HG02763 (cell line): ENCODE measurements at regions not wholly inside any gene's neighbourhood (a gene's known extent, or its start where the extent isn't known, plus 50 kb on each side); places are given as distances from the start of the nearest gene placed in this dataset.

Experiments used
- ATAC-seq: cut with Tn5 transposase; IDR thresholded peaks from one replicate; pipeline ENCODE4 v1.9.1; 2021; ENCODE audit warnings: mild to moderate bottlenecking, moderate library complexity; ENCODE audit not compliant: unreplicated experiment

DNA sequence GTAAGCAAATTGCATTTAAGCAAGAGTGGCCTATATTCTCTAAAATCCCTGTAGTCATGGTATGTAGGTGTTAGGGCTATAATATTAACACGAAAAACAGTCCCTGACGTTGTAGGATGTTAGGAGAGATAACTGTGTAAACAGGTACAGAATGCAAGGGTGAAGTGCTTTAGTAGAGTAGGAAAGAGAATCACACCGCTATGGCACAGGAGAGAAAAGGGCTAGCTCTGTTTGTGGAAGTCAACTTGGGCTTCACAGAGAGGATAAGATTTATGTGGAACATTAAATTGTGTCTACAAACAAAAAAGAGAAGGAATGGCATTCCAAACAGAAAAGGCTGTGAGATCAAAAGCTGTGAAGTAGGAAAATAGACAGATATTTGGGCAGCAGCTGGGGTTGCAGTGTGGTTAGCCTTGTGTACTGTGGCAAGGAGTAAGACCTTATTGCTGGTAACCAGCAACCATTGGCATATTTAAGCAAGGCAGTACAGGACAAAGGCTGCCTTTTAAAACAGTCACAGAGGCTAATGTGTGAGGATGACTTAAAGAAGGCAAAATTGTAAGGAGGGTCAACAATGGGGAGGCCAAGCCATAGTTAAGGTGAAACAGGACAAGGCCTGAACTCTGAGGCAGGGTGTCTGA lies 337.5 kb upstream of the ADAMTSL1 start:
- ATAC-seq = no peak

- ATAC-seq = no peak
Measured at GRCh38 chr9:18137815-18138214, 336.1 kb upstream of the ADAMTSL1 start.

DNA sequence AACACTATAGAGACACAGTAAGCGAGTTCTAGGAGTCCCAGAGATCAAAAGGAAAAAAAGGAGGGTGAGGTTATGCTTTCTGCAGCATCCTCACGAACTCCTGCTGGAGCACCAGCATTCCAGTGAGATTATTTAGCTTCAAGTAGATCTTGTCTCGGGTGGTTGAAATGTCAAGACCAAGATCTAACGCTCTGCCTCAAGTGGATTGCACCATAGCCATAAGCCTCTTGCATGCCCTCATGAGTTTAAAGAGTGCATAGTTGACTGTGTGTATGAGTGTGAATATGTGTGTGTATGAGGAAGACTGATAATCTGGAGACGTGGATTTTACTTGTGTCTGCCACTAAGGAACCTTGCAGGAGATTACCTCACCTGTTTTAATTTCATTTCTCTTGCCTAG lies 335.3 kb upstream of the ADAMTSL1 start:
- ATAC-seq = no peak

- no peak for ATAC-seq
Measured at GRCh38 chr9:18141681-18142080, 332.3 kb upstream of the ADAMTSL1 start.

- no peak for ATAC-seq
Measured at GRCh38 chr9:18143073-18143745, 330.7 kb upstream of the ADAMTSL1 start.

DNA sequence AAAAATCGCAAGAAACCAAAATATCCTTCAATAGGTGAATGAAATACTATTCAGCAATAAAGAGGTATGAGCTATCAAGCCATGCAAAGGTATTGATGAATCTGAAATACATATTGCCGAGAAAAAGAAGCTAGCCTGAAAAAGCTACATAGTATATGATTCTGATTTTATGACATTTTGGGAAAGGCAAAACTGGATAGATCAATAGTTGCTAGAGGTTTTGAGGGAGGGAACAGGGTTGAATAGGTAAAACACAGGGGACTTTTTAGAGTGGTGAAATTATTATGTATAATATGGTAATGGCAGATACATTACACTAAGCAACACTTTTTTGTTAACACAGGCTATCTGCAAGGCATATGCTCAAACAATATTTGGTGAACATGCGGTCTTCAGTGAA lies 327.6 kb upstream of the ADAMTSL1 start:
- no peak for ATAC-seq

DNA sequence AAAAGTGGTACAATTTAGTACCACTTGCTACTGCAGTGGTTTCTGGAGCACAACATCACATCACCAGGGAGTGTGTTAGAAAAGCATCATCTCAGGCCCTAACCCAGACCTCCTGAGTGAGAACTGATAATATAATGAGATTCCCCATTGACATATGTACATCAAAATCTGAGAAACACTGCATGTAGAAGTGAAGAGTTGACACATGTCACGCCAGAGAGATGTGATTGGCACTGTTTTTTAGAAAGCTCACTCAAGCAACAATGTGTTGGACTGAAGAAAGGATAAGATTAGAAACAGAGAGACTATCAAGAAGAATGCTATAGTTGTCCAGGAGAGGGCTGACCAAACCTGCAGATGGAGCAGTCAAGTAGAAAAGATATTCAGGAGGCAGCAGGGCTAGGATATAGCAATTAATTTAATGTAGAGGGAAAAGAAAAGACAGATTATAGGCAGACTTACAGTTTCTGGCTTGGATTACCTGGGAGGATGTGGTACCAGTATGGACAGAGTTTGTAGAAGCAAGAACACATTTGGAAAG lies 324.4 kb upstream of the ADAMTSL1 start:
- no peak for ATAC-seq

DNA sequence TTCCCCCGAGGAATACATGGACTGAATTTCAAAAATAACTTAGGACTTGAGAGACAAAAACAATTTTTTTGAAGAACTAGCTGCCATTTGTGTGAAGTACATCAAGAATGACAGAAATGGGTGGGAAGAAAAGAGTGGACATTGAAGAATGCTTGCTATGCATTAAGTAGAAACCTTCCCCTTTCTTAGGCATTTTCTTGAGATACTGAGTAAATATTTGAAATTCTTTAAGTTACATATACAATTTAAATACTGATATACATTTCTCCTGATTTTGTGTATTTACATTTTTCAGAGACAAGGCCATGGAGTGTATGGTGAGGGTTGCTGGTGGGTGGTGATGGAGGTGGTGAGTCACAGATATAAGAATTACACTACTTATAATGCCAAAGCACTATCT lies 319.3 kb upstream of the ADAMTSL1 start:
- ATAC-seq = no peak

DNA sequence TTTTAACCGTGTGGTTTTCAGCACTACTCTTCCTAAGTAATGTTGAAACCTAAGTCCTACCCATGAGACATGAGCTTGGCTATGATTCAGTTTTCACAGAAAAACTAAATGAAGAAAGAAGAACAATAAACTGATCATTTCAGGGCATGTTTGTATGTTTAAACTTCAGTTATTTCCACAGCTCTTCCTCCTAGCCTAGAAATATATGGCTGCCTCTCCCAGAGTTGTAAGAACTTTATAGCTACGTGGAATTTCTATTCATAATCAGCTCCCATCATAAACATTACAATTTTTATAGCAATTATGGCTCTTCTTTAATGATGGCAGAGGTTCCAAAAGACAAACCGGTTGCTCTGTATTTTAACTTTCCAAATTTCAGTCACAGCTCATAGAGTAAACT lies 314.7 kb upstream of the ADAMTSL1 start:
- ATAC-seq = no peak

GRCh38 chr9:18163146-18163545 lies 310.8 kb upstream of the ADAMTSL1 start:
- no peak for ATAC-seq

DNA sequence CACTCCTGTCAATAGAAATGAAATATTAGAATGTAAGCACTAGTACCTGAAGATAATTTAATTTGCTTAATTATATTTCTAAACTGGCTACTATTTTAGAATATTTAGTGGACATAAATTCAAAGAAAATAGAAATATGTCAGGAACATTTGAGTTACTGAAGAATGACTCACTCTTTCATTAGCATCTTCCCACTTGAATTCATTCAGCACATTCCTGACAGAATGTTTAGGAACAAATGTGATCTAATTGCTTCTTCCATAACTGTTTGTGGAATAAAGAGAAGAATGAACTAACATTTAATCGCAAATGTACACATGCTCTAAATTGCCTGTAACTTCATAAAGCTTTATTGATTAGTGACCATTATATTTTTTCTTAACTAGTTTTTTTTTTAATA lies 306.2 kb upstream of the ADAMTSL1 start:
- ATAC-seq = no peak

DNA sequence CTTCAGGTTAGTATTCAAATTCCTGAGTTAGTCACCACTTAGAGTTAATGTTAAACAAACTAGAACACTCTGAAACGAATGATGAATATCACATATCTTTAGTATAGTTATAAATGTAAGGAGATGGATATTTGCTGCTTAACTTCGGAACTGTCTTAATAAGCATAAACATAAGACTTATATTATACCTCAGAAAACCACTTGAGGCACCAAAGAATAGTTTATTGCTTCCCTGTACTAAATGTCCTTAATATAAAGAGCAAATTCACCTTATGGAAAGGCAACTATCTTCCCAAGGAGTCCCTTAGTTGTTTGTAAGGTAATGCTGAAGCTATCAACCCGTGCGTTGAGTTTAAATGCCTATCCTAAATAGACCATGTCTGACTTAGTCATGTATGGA lies 300.0 kb upstream of the ADAMTSL1 start:
- no peak for ATAC-seq

GRCh38 chr9:18182636-18183035 lies 291.3 kb upstream of the ADAMTSL1 start:
- no peak for ATAC-seq

GRCh38 chr9:18183974-18184373 lies 290.0 kb upstream of the ADAMTSL1 start:
- no peak for ATAC-seq

- no peak for ATAC-seq
Measured at GRCh38 chr9:18184401-18184800, 289.6 kb upstream of the ADAMTSL1 start.

DNA sequence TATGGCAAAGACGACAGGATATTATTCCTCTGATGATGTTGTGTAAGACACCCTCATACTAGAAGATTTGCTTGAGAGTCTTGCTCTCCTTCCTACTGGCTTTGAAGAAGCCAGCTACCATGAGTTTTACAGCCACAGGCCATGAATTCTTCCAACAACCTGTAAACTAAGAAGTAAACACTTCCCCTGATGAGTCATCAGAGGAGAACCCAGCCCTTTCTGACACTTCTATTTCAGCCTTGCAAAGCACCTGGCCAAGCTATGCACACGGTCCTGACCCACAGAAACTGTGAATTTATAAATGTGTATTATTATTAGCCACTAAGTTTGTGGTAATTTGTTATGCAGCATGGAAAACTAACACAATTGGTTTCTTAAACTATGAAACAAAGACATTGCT lies 288.8 kb upstream of the ADAMTSL1 start:
- no peak for ATAC-seq

DNA sequence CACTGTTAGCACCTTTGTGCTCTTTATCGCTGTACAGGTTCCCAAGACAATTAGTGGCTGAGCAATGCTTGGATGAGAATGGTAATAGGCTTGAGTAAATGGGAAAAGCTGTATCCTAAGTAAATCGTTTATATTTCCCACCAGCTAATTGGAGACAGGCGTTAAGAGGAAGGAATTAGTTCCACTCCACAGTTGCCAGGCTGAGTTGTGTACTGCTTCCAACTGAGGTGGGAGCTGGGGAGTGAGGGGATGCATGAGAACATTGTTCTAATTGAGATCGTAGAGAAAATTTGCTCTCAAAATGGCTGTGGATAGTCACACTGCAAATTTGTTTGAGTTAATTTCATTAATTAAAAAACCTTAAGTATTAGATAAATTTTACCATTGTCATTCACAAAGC lies 285.0 kb upstream of the ADAMTSL1 start:
- no peak for ATAC-seq

DNA sequence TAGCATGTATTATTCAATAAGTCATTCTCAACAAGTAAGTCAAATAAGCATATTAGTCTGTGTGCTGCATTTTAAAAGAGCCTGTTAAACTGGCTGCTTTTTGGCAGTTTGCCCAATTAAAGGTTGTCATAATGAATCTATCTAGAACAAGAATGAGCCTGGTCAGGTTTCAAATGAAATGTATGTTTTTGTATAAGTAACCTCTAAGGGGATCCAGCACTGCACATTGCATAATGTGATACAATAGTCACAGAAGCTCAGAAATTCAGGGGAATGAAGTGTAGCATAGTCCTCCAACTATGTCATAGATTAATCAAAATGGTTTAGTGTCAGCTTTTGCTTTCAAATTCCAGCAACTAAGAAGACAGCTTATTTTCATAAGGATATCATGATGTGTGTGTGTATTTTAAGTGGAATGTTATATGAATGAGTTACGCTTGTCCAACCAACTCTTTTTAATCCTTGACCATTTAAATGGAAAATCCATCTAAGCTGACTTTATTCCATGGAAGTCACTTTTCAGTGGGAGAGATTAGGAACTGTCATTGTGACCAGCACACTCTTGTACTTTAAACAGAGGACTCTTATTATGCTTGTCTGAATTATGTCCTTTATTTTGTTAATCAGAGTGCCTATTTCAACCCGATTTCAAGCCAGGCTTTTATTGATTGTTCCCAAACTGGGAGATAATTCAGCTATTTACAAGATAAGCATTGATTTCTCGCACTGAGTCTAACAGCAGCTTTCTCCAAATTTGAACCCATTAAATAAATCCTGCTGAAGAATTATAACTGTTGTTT lies 283.9 kb upstream of the ADAMTSL1 start:
- no peak for ATAC-seq

- no peak for ATAC-seq
Measured at GRCh38 chr9:18190671-18191374, 283.1 kb upstream of the ADAMTSL1 start.

DNA sequence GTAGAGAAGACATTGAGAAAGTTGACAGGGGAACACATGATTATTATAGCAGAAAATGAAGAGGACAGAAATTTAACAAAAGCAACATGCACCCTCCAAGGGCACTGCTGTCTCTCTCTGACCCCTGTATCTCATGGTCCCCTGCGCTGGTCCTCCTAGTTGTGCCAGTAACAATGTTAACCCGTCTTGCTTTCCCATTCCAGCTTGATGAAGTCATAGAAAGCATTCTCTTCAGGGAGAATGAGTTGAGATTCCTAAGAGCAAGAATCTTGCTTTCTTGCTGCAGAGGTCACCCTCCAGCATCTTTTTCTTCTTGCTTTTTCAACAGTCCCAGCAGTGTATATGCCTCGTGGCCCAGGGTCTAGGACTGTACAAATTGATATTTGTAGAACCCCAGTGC lies 279.6 kb upstream of the ADAMTSL1 start:
- ATAC-seq = no peak

DNA sequence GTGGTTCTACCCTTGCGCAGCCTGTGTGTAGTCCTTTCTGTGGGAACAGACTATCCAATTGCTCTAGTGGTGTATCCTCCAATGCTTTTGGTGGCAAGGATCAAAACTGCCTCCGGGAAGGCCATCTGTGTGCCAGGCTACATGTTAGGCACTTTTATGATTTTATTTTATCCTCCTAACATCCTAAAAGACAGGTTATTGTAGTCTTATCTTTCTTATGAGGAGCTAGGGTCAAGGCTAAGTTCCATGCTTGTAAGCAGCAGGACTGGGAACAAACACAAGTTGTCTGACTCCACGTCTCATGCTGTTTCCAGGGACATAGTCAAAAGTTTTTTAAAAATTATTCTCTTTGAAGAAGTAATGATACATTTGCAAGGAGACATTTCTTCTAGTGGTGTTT lies 278.7 kb upstream of the ADAMTSL1 start:
- ATAC-seq = no peak
